Thymus (tissue), 11 donors: ENCODE measurements at regions not wholly inside any gene's neighbourhood (a gene's known extent, or its start where the extent isn't known, plus 50 kb on each side); places are given as distances from the start of the nearest gene placed in this dataset.
A peak's percentile ranks its signal among the peaks of the same experiment; 100 is the strongest.

ENCODE experiments used
- DNase-seq, 9 donors: peaks; one replicate each; pipeline ENCODE4 v3.0.0-alpha.2; 2013; ENCODE audit warnings: low spot score in 9 of 9, low read depth in 6 of 9, missing footprints in 1 of 9
- H3K27ac ChIP-seq, 2 donors: one replicate each; pipeline ENCODE4 v1.5.1; 2013; ENCODE audit warnings: control low read depth in 1 of 2, low read depth in 1 of 2, low read length in 1 of 2, mild to moderate bottlenecking in 1 of 2, moderate library complexity in 1 of 2
- H3K27me3 ChIP-seq, 2 donors: one replicate each; pipeline ENCODE4 v1.5.1; 2013; ENCODE audit warnings: low read length in 1 of 2; ENCODE audit not compliant: control insufficient read depth in 2 of 2, insufficient read depth in 1 of 2
- H3K36me3 ChIP-seq, 2 donors: one replicate each; pipeline ENCODE4 v1.5.1; 2013; ENCODE audit warnings: low read length in 1 of 2, mild to moderate bottlenecking in 1 of 2, moderate library complexity in 1 of 2; ENCODE audit not compliant: control insufficient read depth in 2 of 2, insufficient read depth in 2 of 2
- H3K4me1 ChIP-seq, 2 donors: one replicate each; pipeline ENCODE4 v1.5.1; 2013; ENCODE audit warnings: low read length in 2 of 2; ENCODE audit not compliant: control insufficient read depth in 2 of 2, insufficient read depth in 2 of 2
- H3K4me3 ChIP-seq, 2 donors: one replicate each; pipeline ENCODE4 v1.5.1; 2013; ENCODE audit warnings: low read length in 2 of 2, control low read depth in 1 of 2, mild to moderate bottlenecking in 1 of 2
- H3K9me3 ChIP-seq, 2 donors: one replicate each; pipeline ENCODE4 v1.5.1; 2013; ENCODE audit warnings: low read length in 1 of 2, mild to moderate bottlenecking in 1 of 2; ENCODE audit not compliant: control insufficient read depth in 2 of 2, insufficient read depth in 1 of 2
- WGBS: extraction: QIAGEN DNeasy Blood & Tissue Kit; methylation state at CpG from one replicate; pipeline ENCODE4 v1.1.7; 2013; 5-methylcytosine and 5-hydroxymethylcytosine counted together
- donor health status: healthy.

GRCh38 chr12:24535334-24536069 lies 413.4 kb downstream of the BCAT1 start:
- H3K4me1 ChIP-seq = no peaks in the 10 kb centered on the region
- DNase-seq = no peak
- WGBS = 93% methylated on average over 6 of the region's 6 CpGs

GRCh38 chr12:24534622-24535021 lies 414.3 kb downstream of the BCAT1 start:
- H3K36me3 ChIP-seq = no peaks in the 10 kb centered on the region
- no peak overlapping the region for H3K27ac ChIP-seq
- no peaks in the 10 kb centered on the region for H3K27me3 ChIP-seq
- 96% methylated on average over 4 of the region's 4 CpGs for WGBS
- no peaks in the 10 kb centered on the region for H3K4me1 ChIP-seq
- H3K4me3 ChIP-seq = no peak overlapping the region
- H3K9me3 ChIP-seq = no peaks in the 10 kb centered on the region
- DNase-seq = no peak

More at GRCh38 chr12:24535334-24536069, 413.4 kb downstream of the BCAT1 start:
- H3K27me3 ChIP-seq = no peaks in the 10 kb centered on the region
- no peaks in the 10 kb centered on the region for H3K36me3 ChIP-seq
- H3K4me3 ChIP-seq = no peak overlapping the region
- no peak overlapping the region for H3K27ac ChIP-seq
- no peaks in the 10 kb centered on the region for H3K9me3 ChIP-seq

- Histone ChIP-seq H3K4me1 (no peaks in the 10 kb centered on the region), H3K27me3 (no peaks in the 10 kb centered on the region), H3K9me3 (no peaks in the 10 kb centered on the region), H3K36me3 (no peaks in the 10 kb centered on the region), H3K27ac (no peak overlapping the region), H3K4me3 (no peak overlapping the region)
- 97% methylated on average over 3 of the region's 3 CpGs for WGBS
- DNase-seq = no peak
Observed at GRCh38 chr12:24533716-24534352, 415.1 kb downstream of the BCAT1 start.

- H3K36me3 ChIP-seq = no peaks in the 10 kb centered on the region
- H3K4me1 ChIP-seq = peaks cover 0 to 3% of the 10 kb centered on the region in 2 donors
- WGBS = 95% methylated on average over 2 of the region's 2 CpGs
- H3K27me3 ChIP-seq = no peaks in the 10 kb centered on the region
- no peak for DNase-seq
- no peak overlapping the region for H3K27ac ChIP-seq
- no peak overlapping the region for H3K4me3 ChIP-seq
- H3K9me3 ChIP-seq = peaks cover 0 to 2% of the 10 kb centered on the region in 2 donors
Observed at GRCh38 chr12:24530689-24531088, 418.2 kb downstream of the BCAT1 start.

GRCh38 chr12:24527102-24527501 lies 421.8 kb downstream of the BCAT1 start:
- Histone ChIP-seq H3K4me1 (peaks cover 0 to 3% of the 10 kb centered on the region in 2 donors), H3K36me3 (no peaks in the 10 kb centered on the region), H3K27ac (no peak overlapping the region), H3K9me3 (peaks cover 0 to 4% of the 10 kb centered on the region in 2 donors), H3K4me3 (no peak overlapping the region), H3K27me3 (no peaks in the 10 kb centered on the region)
- DNase-seq = no peak

GRCh38 chr12:24522736-24523135 lies 426.2 kb downstream of the BCAT1 start:
- Histone ChIP-seq H3K27ac (no peak overlapping the region), H3K4me1 (peaks cover 0 to 3% of the 10 kb centered on the region in 2 donors), H3K9me3 (peaks cover 0 to 4% of the 10 kb centered on the region in 2 donors), H3K36me3 (no peaks in the 10 kb centered on the region), H3K4me3 (no peak overlapping the region), H3K27me3 (no peaks in the 10 kb centered on the region)
- DNase-seq = no peak
- 94% methylated on average over 1 of the region's 1 CpG for WGBS

- DNase-seq = no peak
- no peak overlapping the region for H3K4me3 ChIP-seq
- 97% methylated on average over 1 of the region's 1 CpG for WGBS
- H3K9me3 ChIP-seq = no peaks in the 10 kb centered on the region
- no peak overlapping the region for H3K27ac ChIP-seq
- no peaks in the 10 kb centered on the region for H3K4me1 ChIP-seq
- H3K27me3 ChIP-seq = no peaks in the 10 kb centered on the region
- no peaks in the 10 kb centered on the region for H3K36me3 ChIP-seq
Observed at GRCh38 chr12:24519759-24520158, 429.1 kb downstream of the BCAT1 start.

GRCh38 chr12:24517000-24517399 lies 431.9 kb downstream of the BCAT1 start:
- 59% methylated on average over 1 of the region's 1 CpG for WGBS
- H3K4me3 ChIP-seq = no peak overlapping the region
- H3K27ac ChIP-seq = no peak overlapping the region
- H3K9me3 ChIP-seq = no peaks in the 10 kb centered on the region
- no peaks in the 10 kb centered on the region for H3K27me3 ChIP-seq
- DNase-seq = peak in 4 of 9 donors; percentile 6 to 50 (median 17)
- no peaks in the 10 kb centered on the region for H3K4me1 ChIP-seq
- H3K36me3 ChIP-seq = no peaks in the 10 kb centered on the region

GRCh38 chr12:24510581-24511125 lies 438.2 kb downstream of the BCAT1 start:
- no peaks in the 10 kb centered on the region for H3K9me3 ChIP-seq
- H3K4me3 ChIP-seq = no peak overlapping the region
- H3K27ac ChIP-seq = no peak overlapping the region
- H3K36me3 ChIP-seq = no peaks in the 10 kb centered on the region
- WGBS = 82% methylated on average over 5 of the region's 5 CpGs
- H3K27me3 ChIP-seq = no peaks in the 10 kb centered on the region
- H3K4me1 ChIP-seq = no peaks in the 10 kb centered on the region
- DNase-seq = no peak
